ENCODE measurements at regions not wholly inside any gene's neighbourhood (a gene's known extent, or its start where the extent isn't known, plus 50 kb on each side); places are given as distances from the start of the nearest gene placed in this dataset.

GRCh38 chr13:97569841-97570240 is 135.9 kb downstream of the RAP2A start:
- Histone ChIP-seq H3K9me3 (ENCODE audit: control insufficient read depth, insufficient read depth, low read length) (no peaks in the 10 kb centered on the region), H3K36me3 (ENCODE audit: insufficient read depth, low read length) (no peaks in the 10 kb centered on the region), H3K4me1 (ENCODE audit: insufficient read depth, low read length) (peaks cover 11% of the 10 kb centered on the region), H3K9ac (ENCODE audit: low read depth, low read length) (no peak overlapping the region)

GRCh38 chr13:97570442-97570841 is 136.5 kb downstream of the RAP2A start:
- H3K9me3 ChIP-seq (ENCODE audit: control insufficient read depth, insufficient read depth, low read length): no peaks in the 10 kb centered on the region
- peaks cover 11% of the 10 kb centered on the region for H3K4me1 ChIP-seq (ENCODE audit: insufficient read depth, low read length)
- no peaks in the 10 kb centered on the region for H3K36me3 ChIP-seq (ENCODE audit: insufficient read depth, low read length)
- H3K9ac ChIP-seq (ENCODE audit: low read depth, low read length): no peak overlapping the region

GRCh38 chr13:97573011-97573410 is 139.0 kb downstream of the RAP2A start:
- Histone ChIP-seq H3K4me1 (ENCODE audit: insufficient read depth, low read length) (peaks cover 11% of the 10 kb centered on the region), H3K36me3 (ENCODE audit: insufficient read depth, low read length) (no peaks in the 10 kb centered on the region), H3K9me3 (ENCODE audit: control insufficient read depth, insufficient read depth, low read length) (no peaks in the 10 kb centered on the region), H3K9ac (ENCODE audit: low read depth, low read length) (no peak overlapping the region)

GRCh38 chr13:97574926-97575325 is 141.0 kb downstream of the RAP2A start:
- Histone ChIP-seq H3K9ac (ENCODE audit: low read depth, low read length) (no peak overlapping the region; the same call in 1 of the 2 replicates), H3K4me1 (ENCODE audit: insufficient read depth, low read length) (peaks cover 9% of the 10 kb centered on the region), H3K9me3 (ENCODE audit: control insufficient read depth, insufficient read depth, low read length) (no peaks in the 10 kb centered on the region), H3K36me3 (ENCODE audit: insufficient read depth, low read length) (no peaks in the 10 kb centered on the region)

- H3K4me1 ChIP-seq (ENCODE audit: insufficient read depth, low read length): no peaks in the 10 kb centered on the region
- H3K36me3 ChIP-seq (ENCODE audit: insufficient read depth, low read length): no peaks in the 10 kb centered on the region
- H3K9ac ChIP-seq (ENCODE audit: low read depth, low read length): no peak overlapping the region
- no peaks in the 10 kb centered on the region for H3K9me3 ChIP-seq (ENCODE audit: control insufficient read depth, insufficient read depth, low read length)
These were observed 143.1 kb downstream of the RAP2A start for GRCh38 chr13:97577026-97577425.

- H3K9me3 ChIP-seq (ENCODE audit: control insufficient read depth, insufficient read depth, low read length): no peaks in the 10 kb centered on the region
- no peaks in the 10 kb centered on the region for H3K4me1 ChIP-seq (ENCODE audit: insufficient read depth, low read length)
- H3K9ac ChIP-seq (ENCODE audit: low read depth, low read length): no peak overlapping the region
- H3K36me3 ChIP-seq (ENCODE audit: insufficient read depth, low read length): no peaks in the 10 kb centered on the region
These were observed 148.2 kb downstream of the RAP2A start for GRCh38 chr13:97582170-97582569.

GRCh38 chr13:97583907-97584497 is 150.0 kb downstream of the RAP2A start:
- Histone ChIP-seq H3K9ac (ENCODE audit: low read depth, low read length) (no peak overlapping the region), H3K9me3 (ENCODE audit: control insufficient read depth, insufficient read depth, low read length) (no peaks in the 10 kb centered on the region), H3K36me3 (ENCODE audit: insufficient read depth, low read length) (no peaks in the 10 kb centered on the region), H3K4me1 (ENCODE audit: insufficient read depth, low read length) (no peaks in the 10 kb centered on the region)

- Histone ChIP-seq H3K9ac (ENCODE audit: low read depth, low read length) (no peak overlapping the region), H3K36me3 (ENCODE audit: insufficient read depth, low read length) (no peaks in the 10 kb centered on the region), H3K4me1 (ENCODE audit: insufficient read depth, low read length) (no peaks in the 10 kb centered on the region), H3K9me3 (ENCODE audit: control insufficient read depth, insufficient read depth, low read length) (no peaks in the 10 kb centered on the region)
These were observed 153.0 kb downstream of the RAP2A start for GRCh38 chr13:97586941-97587340.

GRCh38 chr13:97588993-97589392 is 155.0 kb downstream of the RAP2A start:
- H3K4me1 ChIP-seq (ENCODE audit: insufficient read depth, low read length): no peaks in the 10 kb centered on the region
- H3K9me3 ChIP-seq (ENCODE audit: control insufficient read depth, insufficient read depth, low read length): no peaks in the 10 kb centered on the region
- H3K36me3 ChIP-seq (ENCODE audit: insufficient read depth, low read length): no peaks in the 10 kb centered on the region
- no peak overlapping the region for H3K9ac ChIP-seq (ENCODE audit: low read depth, low read length)

GRCh38 chr13:97600458-97601075 is 166.6 kb downstream of the RAP2A start:
- H3K4me1 ChIP-seq (ENCODE audit: insufficient read depth, low read length): no peaks in the 10 kb centered on the region
- no peaks in the 10 kb centered on the region for H3K9me3 ChIP-seq (ENCODE audit: control insufficient read depth, insufficient read depth, low read length)
- no peak overlapping the region for H3K9ac ChIP-seq (ENCODE audit: low read depth, low read length)
- H3K36me3 ChIP-seq (ENCODE audit: insufficient read depth, low read length): no peaks in the 10 kb centered on the region

GRCh38 chr13:97615266-97615665 is 181.3 kb downstream of the RAP2A start:
- Histone ChIP-seq H3K36me3 (ENCODE audit: insufficient read depth, low read length) (no peaks in the 10 kb centered on the region), H3K9ac (ENCODE audit: low read depth, low read length) (no peak overlapping the region), H3K4me1 (ENCODE audit: insufficient read depth, low read length) (no peaks in the 10 kb centered on the region), H3K9me3 (ENCODE audit: control insufficient read depth, insufficient read depth, low read length) (no peaks in the 10 kb centered on the region)

GRCh38 chr13:97616385-97616784 is 182.4 kb downstream of the RAP2A start:
- peaks cover 3% of the 10 kb centered on the region; the same call in 1 of the 2 replicates for H3K4me1 ChIP-seq (ENCODE audit: insufficient read depth, low read length)
- no peaks in the 10 kb centered on the region for H3K9me3 ChIP-seq (ENCODE audit: control insufficient read depth, insufficient read depth, low read length)
- no peaks in the 10 kb centered on the region for H3K36me3 ChIP-seq (ENCODE audit: insufficient read depth, low read length)
- no peak overlapping the region for H3K9ac ChIP-seq (ENCODE audit: low read depth, low read length)

GRCh38 chr13:97621025-97621424 is 187.1 kb downstream of the RAP2A start:
- no peaks in the 10 kb centered on the region for H3K9me3 ChIP-seq (ENCODE audit: control insufficient read depth, insufficient read depth, low read length)
- H3K4me1 ChIP-seq (ENCODE audit: insufficient read depth, low read length): peaks cover 7% of the 10 kb centered on the region; the same call in 1 of the 2 replicates
- H3K9ac ChIP-seq (ENCODE audit: low read depth, low read length): no peak overlapping the region
- H3K36me3 ChIP-seq (ENCODE audit: insufficient read depth, low read length): no peaks in the 10 kb centered on the region

- Histone ChIP-seq H3K9ac (ENCODE audit: low read depth, low read length) (no peak overlapping the region), H3K4me1 (ENCODE audit: insufficient read depth, low read length) (peaks cover 7% of the 10 kb centered on the region; the same call in 1 of the 2 replicates), H3K36me3 (ENCODE audit: insufficient read depth, low read length) (no peaks in the 10 kb centered on the region), H3K9me3 (ENCODE audit: control insufficient read depth, insufficient read depth, low read length) (no peaks in the 10 kb centered on the region)
These were observed 187.7 kb downstream of the RAP2A start for GRCh38 chr13:97621631-97622030.

- Histone ChIP-seq H3K4me1 (ENCODE audit: insufficient read depth, low read length) (peaks cover 6% of the 10 kb centered on the region; the same call in 1 of the 2 replicates), H3K36me3 (ENCODE audit: insufficient read depth, low read length) (no peaks in the 10 kb centered on the region), H3K9ac (ENCODE audit: low read depth, low read length) (no peak overlapping the region), H3K9me3 (ENCODE audit: control insufficient read depth, insufficient read depth, low read length) (no peaks in the 10 kb centered on the region)
These were observed 193.6 kb downstream of the RAP2A start for GRCh38 chr13:97627566-97627965.
